ENCODE measurements at regions not wholly inside any gene's neighbourhood (a gene's known extent, or its start where the extent isn't known, plus 50 kb on each side); places are given as distances from the start of the nearest gene placed in this dataset.

DNA sequence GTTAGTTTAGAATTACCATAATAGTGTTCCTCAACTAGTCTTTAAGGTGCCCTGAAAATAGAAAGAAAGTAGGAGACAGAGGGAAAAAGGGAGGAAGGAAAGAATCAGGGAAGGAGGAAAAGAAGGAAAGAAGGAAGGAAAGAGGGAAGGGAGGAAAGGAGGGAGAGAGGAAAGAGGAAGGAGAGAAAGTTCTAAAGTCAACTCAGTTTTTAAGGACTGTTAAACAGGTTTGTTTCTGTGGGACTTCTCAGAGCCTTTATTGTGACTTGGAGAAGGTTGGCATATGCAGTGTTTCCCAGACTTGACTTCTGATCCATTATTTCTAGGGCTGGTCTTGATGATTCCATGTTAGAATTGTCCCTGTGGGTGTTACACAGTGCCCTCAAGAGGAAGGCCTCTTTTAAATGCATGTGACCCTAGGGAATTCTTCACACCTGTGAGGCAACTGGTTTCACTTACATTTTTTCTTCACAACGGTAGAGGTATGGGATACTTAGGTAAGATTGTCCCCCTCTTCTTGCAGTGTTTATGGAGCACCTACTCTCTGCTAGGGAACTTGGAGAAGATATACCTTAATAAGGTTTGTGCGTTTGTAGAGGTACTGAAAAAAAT is 132.7 kb upstream of the GMDS start:
- Histone ChIP-seq H3K56ac (ENCODE audit: low read length) (no peak overlapping the region), H2AK5ac (ENCODE audit: low read length) (no peak overlapping the region), H3K9ac (ENCODE audit: low read length) (no peak overlapping the region), H3K27me3 (ENCODE audit: insufficient read depth, low read length, poor library complexity) (no peaks in the 10 kb centered on the region), H3K4me2 (ENCODE audit: low read length) (no peak overlapping the region), H3K27ac (ENCODE audit: low read depth, low read length) (no peak overlapping the region), H4K5ac (ENCODE audit: low read length) (no peak overlapping the region), H2BK120ac (ENCODE audit: low read depth, low read length) (no peak overlapping the region), H3K36me3 (ENCODE audit: control insufficient read depth, insufficient read depth, low read length) (no peaks in the 10 kb centered on the region), H3K79me2 (ENCODE audit: control insufficient read depth, insufficient read depth, low read length) (no peaks in the 10 kb centered on the region), H4K8ac (ENCODE audit: low read depth, low read length) (no peak overlapping the region), H3K18ac (ENCODE audit: low read length) (no peak overlapping the region), H2BK15ac (replicated peaks; ENCODE audit: low read depth) (no peak overlapping the region), H3K4ac (ENCODE audit: low read depth, low read length) (no peak overlapping the region), H3K4me3 (ENCODE audit: low read length) (no peak overlapping the region), H3K79me1 (ENCODE audit: low read length) (no peaks in the 10 kb centered on the region), H2BK5ac (ENCODE audit: low read length) (no peak overlapping the region), H3K4me1 (ENCODE audit: control insufficient read depth, low read depth, low read length) (no peaks in the 10 kb centered on the region), H3K23ac (ENCODE audit: low read length) (no peak overlapping the region)
- DNase-seq, result peak; percentile 61
- WGBS (ENCODE audit: extremely low coverage, insufficient coverage, low lambda C conversion rate), result no CpG with 5 or more reads among the region's 2 CpGs

DNA sequence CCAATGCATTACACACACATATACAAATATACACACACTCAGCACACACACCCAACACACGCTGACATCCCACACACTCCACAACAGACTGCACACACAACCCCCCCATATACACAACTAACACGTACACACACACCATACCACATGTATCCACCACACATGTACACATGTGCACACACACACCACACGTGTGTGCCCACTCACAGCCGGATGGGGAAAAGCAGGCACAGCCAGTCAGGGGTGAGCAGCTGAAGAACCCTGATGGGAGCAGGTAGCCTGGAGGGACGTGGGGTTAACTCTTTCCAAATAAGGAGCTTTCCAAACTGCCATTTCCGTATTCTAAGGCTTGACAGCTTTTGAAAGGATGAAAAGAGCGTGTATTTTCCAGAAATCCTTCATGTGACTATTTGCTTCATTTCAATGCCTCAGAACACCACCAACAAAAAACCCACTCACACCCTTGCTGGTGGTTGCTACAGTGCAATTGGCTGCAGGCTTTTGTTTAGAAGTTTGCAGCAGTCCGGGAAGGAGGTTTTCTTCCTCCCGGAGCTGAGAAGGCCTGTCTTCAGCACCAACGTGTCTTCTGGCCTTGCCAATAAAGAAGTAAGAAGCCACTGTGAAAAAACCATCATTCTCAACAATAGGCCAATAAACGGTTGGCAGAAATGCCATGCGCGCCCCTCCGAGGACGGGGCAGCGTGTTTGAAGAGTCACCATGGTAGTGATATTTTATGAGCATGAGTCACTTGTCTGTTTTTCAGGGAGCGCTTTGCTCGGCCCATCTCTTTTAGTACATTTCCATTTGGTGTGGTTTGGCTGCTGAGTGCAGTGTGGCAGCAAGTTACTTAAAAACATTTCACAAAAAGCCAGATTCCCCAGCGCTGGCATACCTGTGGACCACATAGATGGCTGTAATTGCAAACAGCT is 131.3 kb upstream of the GMDS start:
- H3K79me2 ChIP-seq (ENCODE audit: control insufficient read depth, insufficient read depth, low read length), result no peaks in the 10 kb centered on the region
- H3K27ac ChIP-seq (ENCODE audit: low read depth, low read length), result no peak overlapping the region
- no peak overlapping the region for H2BK120ac ChIP-seq (ENCODE audit: low read depth, low read length)
- no peak overlapping the region for H2BK5ac ChIP-seq (ENCODE audit: low read length)
- no peak overlapping the region for H3K9ac ChIP-seq (ENCODE audit: low read length)
- no peak overlapping the region for H4K5ac ChIP-seq (ENCODE audit: low read length)
- WGBS (ENCODE audit: extremely low coverage, insufficient coverage, low lambda C conversion rate), result 100% methylated on average over 2 of the region's 19 CpGs
- no peak overlapping the region for H3K4me2 ChIP-seq (ENCODE audit: low read length)
- no peaks in the 10 kb centered on the region for H3K27me3 ChIP-seq (ENCODE audit: insufficient read depth, low read length, poor library complexity)
- DNase-seq, result no peak
- no peak overlapping the region for H3K23ac ChIP-seq (ENCODE audit: low read length)
- no peak overlapping the region for H2BK15ac ChIP-seq (replicated peaks; ENCODE audit: low read depth)
- no peak overlapping the region for H4K8ac ChIP-seq (ENCODE audit: low read depth, low read length)
- no peak overlapping the region for H3K4ac ChIP-seq (ENCODE audit: low read depth, low read length)
- no peak overlapping the region for H2AK5ac ChIP-seq (ENCODE audit: low read length)
- no peaks in the 10 kb centered on the region for H3K36me3 ChIP-seq (ENCODE audit: control insufficient read depth, insufficient read depth, low read length)
- H3K18ac ChIP-seq (ENCODE audit: low read length), result no peak overlapping the region
- H3K4me1 ChIP-seq (ENCODE audit: control insufficient read depth, low read depth, low read length), result no peaks in the 10 kb centered on the region
- no peak overlapping the region for H3K4me3 ChIP-seq (ENCODE audit: low read length)
- no peak overlapping the region for H3K56ac ChIP-seq (ENCODE audit: low read length)
- no peaks in the 10 kb centered on the region for H3K79me1 ChIP-seq (ENCODE audit: low read length)

DNA sequence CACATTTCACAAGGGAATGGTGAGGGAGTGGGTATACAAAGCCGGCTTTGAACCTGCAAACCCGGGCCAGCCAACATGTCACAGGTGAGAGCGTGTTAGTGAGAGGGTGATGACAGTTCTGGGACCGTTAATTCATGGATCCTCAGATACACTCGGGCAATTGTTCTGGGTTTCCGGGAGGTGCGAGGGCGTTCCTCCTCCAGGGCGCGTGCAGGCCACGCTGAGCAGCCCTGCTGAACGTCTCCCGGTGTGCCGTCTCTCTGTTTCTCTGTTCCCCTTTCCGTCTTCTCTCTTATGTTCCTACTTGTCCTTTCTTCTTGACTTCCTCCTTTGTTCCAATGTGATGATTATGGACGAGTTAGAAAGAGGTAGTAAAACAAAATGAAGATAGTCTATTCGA is 130.0 kb upstream of the GMDS start:
- no CpG with 5 or more reads among the region's 17 CpGs for WGBS (ENCODE audit: extremely low coverage, insufficient coverage, low lambda C conversion rate)
- H3K4me1 ChIP-seq (ENCODE audit: control insufficient read depth, low read depth, low read length), result no peaks in the 10 kb centered on the region
- DNase-seq, result no peak
- no peak overlapping the region for H3K4me3 ChIP-seq (ENCODE audit: low read length)
- no peak overlapping the region for H3K23ac ChIP-seq (ENCODE audit: low read length)
- H3K79me1 ChIP-seq (ENCODE audit: low read length), result no peaks in the 10 kb centered on the region
- no peak overlapping the region for H2BK5ac ChIP-seq (ENCODE audit: low read length)
- no peaks in the 10 kb centered on the region for H3K79me2 ChIP-seq (ENCODE audit: control insufficient read depth, insufficient read depth, low read length)
- no peaks in the 10 kb centered on the region for H3K36me3 ChIP-seq (ENCODE audit: control insufficient read depth, insufficient read depth, low read length)
- no peak overlapping the region for H3K9ac ChIP-seq (ENCODE audit: low read length)
- H3K56ac ChIP-seq (ENCODE audit: low read length), result no peak overlapping the region
- H4K8ac ChIP-seq (ENCODE audit: low read depth, low read length), result no peak overlapping the region
- no peak overlapping the region for H4K5ac ChIP-seq (ENCODE audit: low read length)
- H2BK15ac ChIP-seq (replicated peaks; ENCODE audit: low read depth), result no peak overlapping the region
- H3K18ac ChIP-seq (ENCODE audit: low read length), result no peak overlapping the region
- no peak overlapping the region for H3K27ac ChIP-seq (ENCODE audit: low read depth, low read length)
- H2BK120ac ChIP-seq (ENCODE audit: low read depth, low read length), result no peak overlapping the region
- H3K4ac ChIP-seq (ENCODE audit: low read depth, low read length), result no peak overlapping the region
- H2AK5ac ChIP-seq (ENCODE audit: low read length), result no peak overlapping the region
- no peak overlapping the region for H3K4me2 ChIP-seq (ENCODE audit: low read length)
- no peaks in the 10 kb centered on the region for H3K27me3 ChIP-seq (ENCODE audit: insufficient read depth, low read length, poor library complexity)

DNA sequence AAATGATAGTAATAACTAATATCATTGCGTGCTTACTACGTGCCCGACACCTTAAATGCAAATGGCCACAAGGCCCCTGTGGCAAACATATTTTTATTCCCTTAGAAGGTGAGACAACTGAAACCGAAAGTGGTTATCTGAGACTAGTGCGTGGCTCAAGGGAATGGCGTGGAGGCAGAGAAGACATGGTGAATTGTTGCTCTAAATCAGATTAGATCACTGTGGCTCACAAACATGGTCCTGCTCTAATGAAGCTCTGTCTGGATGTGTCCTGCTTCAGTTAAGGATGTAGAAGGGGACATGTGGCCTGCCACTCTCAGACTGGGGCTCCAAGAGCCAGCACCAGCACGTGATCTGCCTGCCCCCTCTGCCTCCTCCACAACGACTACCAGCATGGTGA is 124.2 kb upstream of the GMDS start:
- H2BK120ac ChIP-seq (ENCODE audit: low read depth, low read length), result no peak overlapping the region
- H2BK5ac ChIP-seq (ENCODE audit: low read length), result no peak overlapping the region
- no peaks in the 10 kb centered on the region for H3K36me3 ChIP-seq (ENCODE audit: control insufficient read depth, insufficient read depth, low read length)
- H3K27ac ChIP-seq (ENCODE audit: low read depth, low read length), result no peak overlapping the region
- no peak overlapping the region for H3K18ac ChIP-seq (ENCODE audit: low read length)
- no peak overlapping the region for H3K4ac ChIP-seq (ENCODE audit: low read depth, low read length)
- no peak for DNase-seq
- no peaks in the 10 kb centered on the region for H3K4me1 ChIP-seq (ENCODE audit: control insufficient read depth, low read depth, low read length)
- no peak overlapping the region for H3K4me2 ChIP-seq (ENCODE audit: low read length)
- no peak overlapping the region for H2AK5ac ChIP-seq (ENCODE audit: low read length)
- H2BK15ac ChIP-seq (replicated peaks; ENCODE audit: low read depth), result no peak overlapping the region
- no peak overlapping the region for H3K9ac ChIP-seq (ENCODE audit: low read length)
- no CpG with 5 or more reads among the region's 8 CpGs for WGBS (ENCODE audit: extremely low coverage, insufficient coverage, low lambda C conversion rate)
- H3K4me3 ChIP-seq (ENCODE audit: low read length), result no peak overlapping the region
- no peaks in the 10 kb centered on the region for H3K79me2 ChIP-seq (ENCODE audit: control insufficient read depth, insufficient read depth, low read length)
- H3K56ac ChIP-seq (ENCODE audit: low read length), result no peak overlapping the region
- H3K23ac ChIP-seq (ENCODE audit: low read length), result no peak overlapping the region
- H3K27me3 ChIP-seq (ENCODE audit: insufficient read depth, low read length, poor library complexity), result no peaks in the 10 kb centered on the region
- no peak overlapping the region for H4K8ac ChIP-seq (ENCODE audit: low read depth, low read length)
- no peak overlapping the region for H4K5ac ChIP-seq (ENCODE audit: low read length)
- no peaks in the 10 kb centered on the region for H3K79me1 ChIP-seq (ENCODE audit: low read length)

DNA sequence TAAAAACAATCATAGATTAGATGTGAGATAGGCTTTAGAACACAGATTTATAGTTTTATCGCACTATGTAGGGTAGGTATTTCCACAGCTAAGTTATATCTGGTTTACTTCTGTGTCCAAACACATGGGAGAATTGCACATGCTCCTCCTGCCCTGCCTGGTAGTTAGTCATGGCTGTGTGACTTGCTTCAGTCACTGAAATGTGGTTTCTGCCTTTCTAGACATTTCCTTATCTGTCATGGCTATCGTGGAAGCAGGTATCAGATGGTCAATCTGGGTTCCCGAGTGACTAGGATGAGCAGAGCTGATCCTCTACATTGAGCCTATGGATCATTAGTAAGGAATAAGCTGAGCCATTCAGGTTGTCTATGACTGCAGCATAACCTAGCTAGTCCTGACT is 117.8 kb upstream of the GMDS start:
- Histone ChIP-seq H4K8ac (ENCODE audit: low read depth, low read length) (no peak overlapping the region), H2BK120ac (ENCODE audit: low read depth, low read length) (no peak overlapping the region), H2AK5ac (ENCODE audit: low read length) (no peak overlapping the region), H3K4me2 (ENCODE audit: low read length) (no peak overlapping the region), H3K9ac (ENCODE audit: low read length) (no peak overlapping the region), H3K27ac (ENCODE audit: low read depth, low read length) (no peak overlapping the region), H3K4ac (ENCODE audit: low read depth, low read length) (no peak overlapping the region), H2BK15ac (replicated peaks; ENCODE audit: low read depth) (no peak overlapping the region), H3K4me1 (ENCODE audit: control insufficient read depth, low read depth, low read length) (no peaks in the 10 kb centered on the region), H3K56ac (ENCODE audit: low read length) (no peak overlapping the region), H3K23ac (ENCODE audit: low read length) (no peak overlapping the region), H3K36me3 (ENCODE audit: control insufficient read depth, insufficient read depth, low read length) (no peaks in the 10 kb centered on the region), H3K27me3 (ENCODE audit: insufficient read depth, low read length, poor library complexity) (no peaks in the 10 kb centered on the region), H3K4me3 (ENCODE audit: low read length) (no peak overlapping the region), H3K79me1 (ENCODE audit: low read length) (no peaks in the 10 kb centered on the region), H3K18ac (ENCODE audit: low read length) (no peak overlapping the region), H3K79me2 (ENCODE audit: control insufficient read depth, insufficient read depth, low read length) (no peaks in the 10 kb centered on the region), H2BK5ac (ENCODE audit: low read length) (no peak overlapping the region), H4K5ac (ENCODE audit: low read length) (no peak overlapping the region)
- no peak for DNase-seq
- no CpG with 5 or more reads among the region's 3 CpGs for WGBS (ENCODE audit: extremely low coverage, insufficient coverage, low lambda C conversion rate)

Measured in mesendoderm (in vitro differentiated cells).